K562 (cell line): ENCODE measurements at regions not wholly inside any gene's neighbourhood (a gene's known extent, or its start where the extent isn't known, plus 50 kb on each side); places are given as distances from the start of the nearest gene placed in this dataset.

ENCODE experiments used
- ATF7 ChIP-seq: fragments of 450-650 bp; IDR thresholded peaks from 2 replicates; pipeline ENCODE4 v1.7.1; 2014; ENCODE audit warnings: mild to moderate bottlenecking, moderate library complexity
- BHLHE40 ChIP-seq: IDR thresholded peaks from 2 replicates; pipeline ENCODE4 v1.6.1; 2011; ENCODE audit warnings: low read length, improper control_type of control experiment
- CBFA2T2 ChIP-seq: fragments of 450-650 bp; conservative IDR thresholded peaks from 2 replicates; pipeline ENCODE4 v1.6.1; 2017; ENCODE audit warnings: mild to moderate bottlenecking
- CBFA2T3 ChIP-seq: fragments of 450-650 bp; IDR thresholded peaks from 2 replicates; pipeline ENCODE4 v1.6.1; 2017
- CCNT2 ChIP-seq: IDR thresholded peaks from 2 replicates; pipeline ENCODE4 v1.6.1; 2011; ENCODE audit warnings: borderline replicate concordance, low read depth, mild to moderate bottlenecking, moderate library complexity, mixed read lengths, low read length; ENCODE audit not compliant: insufficient read length; ENCODE audit errors: extremely low read depth
- CREB1 ChIP-seq, 2 experiments: sonication (generic) in 1 of 2; formaldehyde crosslinking in 1 of 2; IDR thresholded peaks; 2 replicates each; pipeline versions ENCODE4 v1.6.1 to v1.8.0; 2012 to 2022; ENCODE audit warnings: inconsistent platforms in 1 of 2, mild to moderate bottlenecking in 1 of 2, missing genetic modification reagents in 1 of 2, moderate library complexity in 1 of 2
- DPF2 ChIP-seq: fragments of 450-650 bp; IDR thresholded peaks from 2 replicates; pipeline ENCODE4 v1.6.1; 2016
- JUN ChIP-seq, 2 experiments: sonication (generic) in 1 of 2; formaldehyde crosslinking in 1 of 2; IDR thresholded peaks; 2 replicates each; pipeline versions ENCODE4 v1.6.1 to v1.8.0; 2012 to 2022; ENCODE audit warnings: borderline replicate concordance in 2 of 2, mild to moderate bottlenecking in 2 of 2, improper control_type of control experiment in 1 of 2, low read depth in 1 of 2, low read length in 1 of 2, missing genetic modification reagents in 1 of 2
- JUND ChIP-seq, 2 experiments: IDR thresholded peaks; 2 replicates in 1 of 2; 3 replicates in 1 of 2; pipeline ENCODE4 v1.6.1; 2011; ENCODE audit warnings: borderline replicate concordance in 2 of 2, low read depth in 2 of 2, low read length in 2 of 2, improper control_type of control experiment in 1 of 2, missing biosample characterization in 1 of 2, missing genetic modification characterization in 1 of 2, missing genetic modification reagents in 1 of 2
- NFRKB ChIP-seq: fragments of 450-650 bp; IDR thresholded peaks from 2 replicates; pipeline ENCODE4 v1.6.1; 2016; ENCODE audit warnings: low read depth
- NUFIP1 ChIP-seq: fragments of 450-650 bp; IDR thresholded peaks from 2 replicates; pipeline ENCODE4 v1.6.1; 2018; ENCODE audit not compliant: partially characterized antibody
- POLR2A ChIP-seq: fragments of 450-650 bp; conservative IDR thresholded peaks from 2 replicates; pipeline ENCODE4 v1.6.1; 2016
- PTTG1 ChIP-seq: fragments of 450-650 bp; IDR thresholded peaks from 2 replicates; pipeline ENCODE4 v1.6.1; 2016; ENCODE audit warnings: low read depth, mild to moderate bottlenecking, missing genetic modification characterization, missing compliant biosample characterization
- RHOXF2B ChIP-seq: fragments of 250-450 bp; sonication (Bioruptor Pico); conservative IDR thresholded peaks from 2 replicates; pipeline ENCODE4 v1.5.1; 2021
- STAT5A ChIP-seq: IDR thresholded peaks from 2 replicates; pipeline ENCODE4 v1.6.1; 2012; ENCODE audit warnings: low read length, inconsistent platforms, borderline replicate concordance
- STAT5B ChIP-seq: fragments of 250-450 bp; sonication (Bioruptor Pico); IDR thresholded peaks from 2 replicates; pipeline ENCODE4 v1.8.0; 2021; ENCODE audit warnings: mild to moderate bottlenecking, inconsistent platforms
- TAF7 ChIP-seq: fragments of 450-650 bp; IDR thresholded peaks from 2 replicates; pipeline ENCODE4 v1.6.1; 2016; ENCODE audit warnings: missing genetic modification characterization, missing compliant biosample characterization
- TCF3 ChIP-seq: sonication (generic); formaldehyde crosslinking; IDR thresholded peaks from 2 replicates; pipeline ENCODE4 v1.4.0; 2020; ENCODE audit warnings: mild to moderate bottlenecking, missing genetic modification reagents
- TEAD4 ChIP-seq, 2 experiments: sonication (generic) in 1 of 2; formaldehyde crosslinking in 1 of 2; IDR thresholded peaks; 2 replicates each; pipeline versions ENCODE4 v1.6.1 to v1.8.0; 2012 to 2022; ENCODE audit warnings: borderline replicate concordance in 1 of 2, inconsistent platforms in 1 of 2, low read length in 1 of 2, mild to moderate bottlenecking in 1 of 2, missing genetic modification reagents in 1 of 2
- ZNF263 ChIP-seq: sonication (generic); formaldehyde crosslinking; IDR thresholded peaks from 2 replicates; pipeline ENCODE4 v1.8.0; 2022; ENCODE audit warnings: mild to moderate bottlenecking, missing genetic modification reagents, borderline replicate concordance
- ZNF589 ChIP-seq: fragments of 200-800 bp; sonication (Bioruptor generic); IDR thresholded peaks from 2 replicates; pipeline ENCODE4 v1.6.1; 2016; ENCODE audit warnings: low read depth, missing genetic modification characterization, missing compliant biosample characterization
- ZNF717 ChIP-seq: fragments of 250-450 bp; sonication (Bioruptor Pico); IDR thresholded peaks from 2 replicates; pipeline ENCODE4 v1.5.0; 2021
- TF ChIP-seq, protein P1 (sequence below): fragments of 450-650 bp; IDR thresholded peaks from 2 replicates; pipeline ENCODE4 v1.6.1; 2017; ENCODE audit warnings: antibody characterized with exemption
- TF ChIP-seq, protein P2 (sequence below): sonication (generic); IDR thresholded peaks from 2 replicates; pipeline ENCODE4 v1.6.1; 2016
- TF ChIP-seq, protein P3 (sequence below): fragments of 450-650 bp; conservative IDR thresholded peaks from 2 replicates; pipeline ENCODE4 v1.6.1; 2016; ENCODE audit warnings: missing genetic modification characterization, low read depth, mild to moderate bottlenecking, control low read depth, missing compliant biosample characterization
- TF ChIP-seq, protein P4 (sequence below): sonication (generic); formaldehyde crosslinking; IDR thresholded peaks from 2 replicates; pipeline ENCODE4 v1.9.0; 2022; ENCODE audit warnings: mild to moderate bottlenecking, missing genetic modification reagents

DNA sequence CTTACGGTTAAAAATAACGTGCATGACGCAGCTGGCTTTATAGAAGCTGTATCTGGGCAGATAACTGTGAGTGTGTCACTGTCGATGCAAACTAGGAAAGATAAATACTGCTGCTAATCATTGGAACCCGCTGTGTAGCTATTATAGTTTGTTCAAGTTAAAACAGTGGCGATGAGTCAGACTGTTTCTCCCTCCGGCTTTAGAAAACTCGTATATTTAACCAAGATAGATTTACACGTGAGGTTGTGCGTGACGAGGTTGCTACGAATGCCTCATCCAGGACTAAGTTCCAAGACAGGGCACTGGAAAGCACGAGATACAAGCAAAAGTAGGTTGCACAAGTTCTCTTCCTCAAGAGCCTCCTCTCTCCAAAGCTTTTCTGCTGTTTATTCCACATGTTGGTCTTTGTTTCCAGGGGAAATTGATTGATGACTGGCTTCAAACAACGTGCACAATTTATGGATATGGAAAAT lies 270.7 kb downstream of the FBXW7 start (continued):
- TF ChIP-seq JUN (IDR thresholded peaks at IDR 0.05; ENCODE audit: borderline replicate concordance, low read depth, low read length) (0 out of 2 replicates have a peak, but pooled peaks have one; percentile 10), JUN (CRISPR knock-in tag; IDR thresholded peaks at IDR 0.05; ENCODE audit: borderline replicate concordance) (no peak), ATF7 (no peak), ZNF263 (CRISPR knock-in tag) (no peak), ZNF717 (CRISPR knock-in tag) (no peak), RHOXF2B (CRISPR knock-in tag) (no peak), TAF7 (tag) (no peak), TEAD4 (IDR thresholded peaks at IDR 0.05; ENCODE audit: low read length) (peak; percentile 76), TEAD4 (CRISPR knock-in tag; IDR thresholded peaks at IDR 0.05; ENCODE audit: borderline replicate concordance) (no peak), JUND (IDR thresholded peaks at IDR 0.05; ENCODE audit: borderline replicate concordance, low read depth, low read length) (no peak), JUND (tag; IDR thresholded peaks at IDR 0.05; ENCODE audit: borderline replicate concordance, low read depth, low read length) (peak; percentile 72; the same call in 1 of the 3 replicates), BHLHE40 (peak; percentile 63), STAT5A (0 out of 2 replicates have a peak, but pooled peaks have one; percentile 14), CBFA2T2 (peak; percentile 53), TCF3 (peak; percentile 56), NUFIP1 (no peak), CCNT2 (no peak), CBFA2T3 (peak; percentile 77), NFRKB (no peak), STAT5B (CRISPR knock-in tag) (no peak), CREB1 (IDR thresholded peaks at IDR 0.05) (peak; percentile 44; the same call in 1 of the 2 replicates), CREB1 (CRISPR knock-in tag; IDR thresholded peaks at IDR 0.05) (no peak), DPF2 (peak; percentile 46; the same call in 1 of the 2 replicates), POLR2A (no peak), PTTG1 (tag) (no peak), ZNF589 (CRISPR knock-in tag) (no peak)
- TF ChIP-seq, protein P1, sequence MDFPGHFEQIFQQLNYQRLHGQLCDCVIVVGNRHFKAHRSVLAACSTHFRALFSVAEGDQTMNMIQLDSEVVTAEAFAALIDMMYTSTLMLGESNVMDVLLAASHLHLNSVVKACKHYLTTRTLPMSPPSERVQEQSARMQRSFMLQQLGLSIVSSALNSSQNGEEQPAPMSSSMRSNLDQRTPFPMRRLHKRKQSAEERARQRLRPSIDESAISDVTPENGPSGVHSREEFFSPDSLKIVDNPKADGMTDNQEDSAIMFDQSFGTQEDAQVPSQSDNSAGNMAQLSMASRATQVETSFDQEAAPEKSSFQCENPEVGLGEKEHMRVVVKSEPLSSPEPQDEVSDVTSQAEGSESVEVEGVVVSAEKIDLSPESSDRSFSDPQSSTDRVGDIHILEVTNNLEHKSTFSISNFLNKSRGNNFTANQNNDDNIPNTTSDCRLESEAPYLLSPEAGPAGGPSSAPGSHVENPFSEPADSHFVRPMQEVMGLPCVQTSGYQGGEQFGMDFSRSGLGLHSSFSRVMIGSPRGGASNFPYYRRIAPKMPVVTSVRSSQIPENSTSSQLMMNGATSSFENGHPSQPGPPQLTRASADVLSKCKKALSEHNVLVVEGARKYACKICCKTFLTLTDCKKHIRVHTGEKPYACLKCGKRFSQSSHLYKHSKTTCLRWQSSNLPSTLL = no peak
- TF ChIP-seq, protein P2, sequence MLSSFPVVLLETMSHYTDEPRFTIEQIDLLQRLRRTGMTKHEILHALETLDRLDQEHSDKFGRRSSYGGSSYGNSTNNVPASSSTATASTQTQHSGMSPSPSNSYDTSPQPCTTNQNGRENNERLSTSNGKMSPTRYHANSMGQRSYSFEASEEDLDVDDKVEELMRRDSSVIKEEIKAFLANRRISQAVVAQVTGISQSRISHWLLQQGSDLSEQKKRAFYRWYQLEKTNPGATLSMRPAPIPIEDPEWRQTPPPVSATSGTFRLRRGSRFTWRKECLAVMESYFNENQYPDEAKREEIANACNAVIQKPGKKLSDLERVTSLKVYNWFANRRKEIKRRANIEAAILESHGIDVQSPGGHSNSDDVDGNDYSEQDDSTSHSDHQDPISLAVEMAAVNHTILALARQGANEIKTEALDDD = peak; percentile 67; the same call in 1 of the 2 replicates
- TF ChIP-seq, protein P3, sequence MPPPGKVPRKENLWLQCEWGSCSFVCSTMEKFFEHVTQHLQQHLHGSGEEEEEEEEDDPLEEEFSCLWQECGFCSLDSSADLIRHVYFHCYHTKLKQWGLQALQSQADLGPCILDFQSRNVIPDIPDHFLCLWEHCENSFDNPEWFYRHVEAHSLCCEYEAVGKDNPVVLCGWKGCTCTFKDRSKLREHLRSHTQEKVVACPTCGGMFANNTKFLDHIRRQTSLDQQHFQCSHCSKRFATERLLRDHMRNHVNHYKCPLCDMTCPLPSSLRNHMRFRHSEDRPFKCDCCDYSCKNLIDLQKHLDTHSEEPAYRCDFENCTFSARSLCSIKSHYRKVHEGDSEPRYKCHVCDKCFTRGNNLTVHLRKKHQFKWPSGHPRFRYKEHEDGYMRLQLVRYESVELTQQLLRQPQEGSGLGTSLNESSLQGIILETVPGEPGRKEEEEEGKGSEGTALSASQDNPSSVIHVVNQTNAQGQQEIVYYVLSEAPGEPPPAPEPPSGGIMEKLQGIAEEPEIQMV (tag) = no peak
- TF ChIP-seq, protein P4, sequence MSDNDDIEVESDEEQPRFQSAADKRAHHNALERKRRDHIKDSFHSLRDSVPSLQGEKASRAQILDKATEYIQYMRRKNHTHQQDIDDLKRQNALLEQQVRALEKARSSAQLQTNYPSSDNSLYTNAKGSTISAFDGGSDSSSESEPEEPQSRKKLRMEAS = no peak
